ENCODE measurements at regions not wholly inside any gene's neighbourhood (a gene's known extent, or its start where the extent isn't known, plus 50 kb on each side); places are given as distances from the start of the nearest gene placed in this dataset.

- TF ChIP-seq CTCF (IDR thresholded peaks at IDR 0.05), result no peak
- no peak for TF ChIP-seq FOXP1 (CRISPR knock-in tag; IDR thresholded peaks at IDR 0.05; ENCODE audit: borderline replicate concordance)
- no peak for TF ChIP-seq ZNF416 (CRISPR knock-in tag; IDR thresholded peaks at IDR 0.05)
- no peak for TF ChIP-seq RELA (CRISPR knock-in tag; IDR thresholded peaks at IDR 0.05; ENCODE audit: borderline replicate concordance)
- no peak for TF ChIP-seq IRF2 (CRISPR knock-in tag; IDR thresholded peaks at IDR 0.05; ENCODE audit: borderline replicate concordance, low read depth)
- no peak for TF ChIP-seq MLX (CRISPR knock-in tag; IDR thresholded peaks at IDR 0.05)
- no peak for TF ChIP-seq ZNF232 (CRISPR knock-in tag; IDR thresholded peaks at IDR 0.05)
Measured at GRCh38 chr16:80883816-80884215, 79.4 kb upstream of the CDYL2 start.

Measured in WTC11 (cell line).